Stimulated activated naive CD8-positive, alpha-beta T cell treated with anti-CD3 and anti-CD28 coated beads, Interleukin-15, amount 100 ng/mL, for 72 hours (primary cell): ENCODE measurements at regions not wholly inside any gene's neighbourhood (a gene's known extent, or its start where the extent isn't known, plus 50 kb on each side); places are given as distances from the start of the nearest gene placed in this dataset.
"Not testable (repeated sequence)": the region's sequence is repeated elsewhere in the genome, so short reads cannot be mapped to it uniquely, and the experiment has no call there.

Experiments
- ATAC-seq: fragments of 150-1000 bp; cut with Tn5 transposase; 2 replicates; pipeline ENCODE4 v1.10.0; 2021; ENCODE audit warnings: mild to moderate bottlenecking, moderate library complexity
- DNase-seq, 2 donors: peaks; one replicate each; pipeline ENCODE4 v3.0.0; 2021 to 2022
- H3K27ac Mint-ChIP-seq, 2 donors: one replicate each; pipeline ENCODE4 v1.8.0; 2022; ENCODE audit warnings: mild to moderate bottlenecking in 2 of 2, mixed read lengths in 2 of 2, moderate library complexity in 2 of 2
- H3K27me3 Mint-ChIP-seq: one replicate; pipeline ENCODE4 v1.8.0; 2022; ENCODE audit warnings: mixed read lengths
- H3K4me1 Mint-ChIP-seq: one replicate; pipeline ENCODE4 v1.8.0; 2022; ENCODE audit warnings: mild to moderate bottlenecking, mixed read lengths
- H3K4me3 Mint-ChIP-seq, 2 donors: one replicate each; pipeline ENCODE4 v1.8.0; 2022; ENCODE audit warnings: mild to moderate bottlenecking in 2 of 2, mixed read lengths in 2 of 2, moderate library complexity in 1 of 2
- H3K9me3 Mint-ChIP-seq, 2 donors: one replicate each; pipeline ENCODE4 v1.8.0; 2022; ENCODE audit warnings: mixed read lengths in 2 of 2

- Mint-ChIP-seq H3K9me3 (no peaks in the 10 kb centered on the region), H3K27ac (no peak overlapping the region), H3K27me3 (peaks cover 8% of the 10 kb centered on the region), H3K4me1 (no peaks in the 10 kb centered on the region), H3K4me3 (no peak overlapping the region)
- ATAC-seq: no peak
- DNase-seq: no peak
Measured at GRCh38 chr1:78304341-78304740, 186.4 kb upstream of the PTGFR start.

GRCh38 chr1:78304761-78305160, 186.0 kb upstream of the PTGFR start:
- Mint-ChIP-seq H3K4me1 (no peaks in the 10 kb centered on the region), H3K27ac (no peak overlapping the region), H3K27me3 (peaks cover 8% of the 10 kb centered on the region), H3K9me3 (no peaks in the 10 kb centered on the region), H3K4me3 (no peak overlapping the region)
- DNase-seq (no peak), ATAC-seq (no peak)

GRCh38 chr1:78310261-78310660, 180.5 kb upstream of the PTGFR start:
- H3K9me3 Mint-ChIP-seq, ATAC-seq, H3K4me1 Mint-ChIP-seq: not testable (repeated sequence)

DNA sequence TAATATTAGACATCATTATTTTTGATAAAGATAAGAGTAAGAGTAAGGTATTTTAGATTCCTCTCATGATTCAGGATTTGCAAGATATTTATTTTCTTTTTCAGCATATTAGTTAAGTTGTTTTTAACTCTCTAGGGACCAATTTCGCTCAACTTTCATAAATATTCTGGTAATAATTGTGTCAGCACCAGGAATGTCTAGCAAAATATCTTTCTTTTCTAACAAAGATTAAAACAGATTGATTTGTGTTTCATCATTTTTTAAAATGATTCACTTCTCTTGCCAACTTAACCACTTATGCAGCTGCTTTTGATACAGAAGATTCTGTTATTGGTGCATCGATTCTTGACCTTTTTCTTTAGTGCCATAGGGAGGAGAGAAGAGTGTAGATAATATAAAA, 172.8 kb upstream of the PTGFR start:
- Mint-ChIP-seq H3K27ac (no peak overlapping the region), H3K4me3 (no peak overlapping the region), H3K4me1 (no peaks in the 10 kb centered on the region), H3K9me3 (peaks cover 0 to 2% of the 10 kb centered on the region in 2 donors), H3K27me3 (no peaks in the 10 kb centered on the region)
- DNase-seq (no peak), ATAC-seq (no peak)

More at GRCh38 chr1:78310261-78310660, 180.5 kb upstream of the PTGFR start:
- not testable (repeated sequence) for DNase-seq, H3K4me3 Mint-ChIP-seq, H3K27me3 Mint-ChIP-seq, H3K27ac Mint-ChIP-seq

DNA sequence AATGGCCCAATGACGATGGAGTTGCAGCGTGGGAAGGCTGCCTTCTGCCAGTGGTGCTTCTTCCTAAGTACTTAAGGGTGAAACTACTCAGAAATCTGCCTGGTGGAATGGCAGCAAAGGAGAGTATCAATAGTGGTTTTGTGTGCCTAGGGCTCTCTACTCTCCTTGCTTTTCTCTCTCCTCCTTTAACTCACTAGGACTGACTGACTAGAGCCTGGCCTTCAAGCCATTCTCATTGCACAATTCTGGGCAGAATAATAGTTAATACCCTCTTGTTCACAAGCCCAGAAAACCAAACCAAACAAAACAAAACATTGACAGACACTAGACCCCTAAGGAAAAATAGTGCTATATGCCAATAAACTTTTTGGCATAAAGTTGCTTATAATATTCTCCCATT, 171.2 kb upstream of the PTGFR start:
- no peak for DNase-seq
- Mint-ChIP-seq H3K27ac (no peak overlapping the region), H3K27me3 (no peaks in the 10 kb centered on the region), H3K9me3 (no peaks in the 10 kb centered on the region), H3K4me3 (no peak overlapping the region), H3K4me1 (no peaks in the 10 kb centered on the region)
- no peak for ATAC-seq

DNA sequence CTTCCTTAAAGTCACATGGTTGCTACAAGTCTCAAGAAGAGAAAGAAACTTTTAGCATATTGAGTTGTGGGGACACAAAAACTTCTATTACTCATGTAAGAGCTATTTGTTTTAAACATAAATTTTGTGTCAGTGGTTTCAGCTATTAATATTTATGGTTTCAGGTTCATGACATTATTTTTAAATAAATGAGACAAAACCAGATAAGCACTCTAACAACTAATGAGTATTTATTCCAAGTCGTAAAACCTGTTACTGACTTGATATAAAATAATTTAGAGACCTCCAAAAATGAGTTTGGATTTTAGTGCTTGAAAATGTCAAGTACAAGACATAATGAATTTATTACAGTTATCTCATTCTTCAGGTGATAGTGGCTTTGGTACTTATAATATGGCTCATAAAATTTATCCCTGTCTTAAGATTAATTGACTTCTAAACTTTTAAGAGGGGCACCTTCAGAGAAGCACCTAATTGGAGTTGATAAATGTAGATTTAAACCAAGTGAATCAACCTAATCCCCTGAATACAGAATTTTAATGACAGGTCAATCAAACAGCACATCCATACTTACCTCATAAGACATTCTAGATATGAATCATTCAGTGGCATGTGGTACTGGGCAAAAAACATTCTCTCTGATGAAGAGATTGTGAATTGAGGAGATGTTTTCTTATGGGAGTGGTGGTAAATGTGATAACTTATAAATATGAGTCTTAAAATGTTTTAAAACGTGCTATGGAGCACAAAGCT, 167.7 kb upstream of the PTGFR start:
- Mint-ChIP-seq H3K27ac (no peak overlapping the region), H3K4me1 (no peaks in the 10 kb centered on the region), H3K27me3 (peaks cover 8% of the 10 kb centered on the region), H3K9me3 (no peaks in the 10 kb centered on the region), H3K4me3 (no peak overlapping the region)
- no peak for ATAC-seq
- no peak for DNase-seq

DNA sequence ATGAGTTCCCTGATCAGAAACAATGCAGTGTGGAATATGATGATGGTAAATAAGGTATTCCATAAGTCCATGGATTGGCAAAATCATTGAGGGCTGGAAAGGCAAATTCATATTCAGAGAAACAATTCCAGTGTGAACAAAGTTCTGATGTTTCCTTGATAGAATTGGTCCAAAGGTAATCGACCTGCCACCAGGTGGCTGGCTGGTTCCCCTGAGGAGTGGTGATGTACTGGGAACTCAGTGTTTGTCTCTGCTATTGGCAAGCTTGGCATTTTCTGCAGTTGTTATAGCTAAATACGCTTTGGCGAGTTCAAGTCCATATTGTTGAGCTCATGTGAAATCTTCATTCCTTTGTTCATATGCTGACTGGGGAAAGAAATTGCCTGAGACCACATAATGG, 165.5 kb upstream of the PTGFR start:
- H3K27me3 Mint-ChIP-seq: peaks cover 8% of the 10 kb centered on the region
- no peaks in the 10 kb centered on the region for H3K9me3 Mint-ChIP-seq
- DNase-seq (no peak), ATAC-seq (no peak)
- no peaks in the 10 kb centered on the region for H3K4me1 Mint-ChIP-seq
- H3K4me3 Mint-ChIP-seq: no peak overlapping the region
- H3K27ac Mint-ChIP-seq: no peak overlapping the region

- ATAC-seq (no peak), DNase-seq (no peak)
- Mint-ChIP-seq H3K9me3 (no peaks in the 10 kb centered on the region), H3K4me1 (no peaks in the 10 kb centered on the region), H3K27ac (no peak overlapping the region), H3K27me3 (peaks cover 17% of the 10 kb centered on the region), H3K4me3 (no peak overlapping the region)
Measured at GRCh38 chr1:78329475-78329874, 161.3 kb upstream of the PTGFR start.

GRCh38 chr1:78331799-78332198, 159.0 kb upstream of the PTGFR start:
- Mint-ChIP-seq H3K9me3 (no peaks in the 10 kb centered on the region), H3K4me3 (no peak overlapping the region), H3K27ac (no peak overlapping the region), H3K4me1 (no peaks in the 10 kb centered on the region), H3K27me3 (peaks cover 17% of the 10 kb centered on the region)
- no peak for DNase-seq
- ATAC-seq: no peak

GRCh38 chr1:78333502-78333901, 157.3 kb upstream of the PTGFR start:
- Mint-ChIP-seq H3K9me3 (no peaks in the 10 kb centered on the region), H3K4me1 (no peaks in the 10 kb centered on the region), H3K27ac (no peak overlapping the region), H3K4me3 (no peak overlapping the region), H3K27me3 (peaks cover 9% of the 10 kb centered on the region)
- DNase-seq (no peak), ATAC-seq (peak; percentile 60)

DNA sequence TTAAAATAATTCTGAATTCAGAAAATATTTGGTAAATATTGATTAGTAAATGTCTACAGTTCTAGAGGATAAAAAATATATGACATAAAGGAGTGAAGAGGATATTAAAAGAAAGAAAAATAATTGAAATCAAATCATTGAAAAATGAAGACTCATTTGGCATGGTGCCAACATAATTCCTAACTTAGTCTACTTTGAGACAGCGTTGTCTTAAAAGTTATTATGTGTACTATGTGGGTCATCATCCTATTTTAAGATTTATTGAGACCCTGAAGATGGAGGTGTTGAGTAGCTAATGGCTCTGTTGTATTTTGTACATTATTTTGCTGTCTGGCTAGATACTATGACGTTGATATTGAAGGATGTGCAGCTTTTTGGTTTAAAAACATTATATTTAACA, 156.7 kb upstream of the PTGFR start:
- Mint-ChIP-seq H3K4me1 (no peaks in the 10 kb centered on the region), H3K27me3 (peaks cover 9% of the 10 kb centered on the region), H3K9me3 (no peaks in the 10 kb centered on the region), H3K4me3 (no peak overlapping the region), H3K27ac (no peak overlapping the region)
- ATAC-seq (no peak), DNase-seq (no peak)

- no peak overlapping the region for H3K27ac Mint-ChIP-seq
- no peak overlapping the region for H3K4me3 Mint-ChIP-seq
- H3K9me3 Mint-ChIP-seq: no peaks in the 10 kb centered on the region
- DNase-seq (no peak), ATAC-seq (no peak)
- peaks cover 9% of the 10 kb centered on the region for H3K27me3 Mint-ChIP-seq
- no peaks in the 10 kb centered on the region for H3K4me1 Mint-ChIP-seq
Measured at GRCh38 chr1:78334952-78335351, 155.8 kb upstream of the PTGFR start.

- not testable (repeated sequence) for H3K4me1 Mint-ChIP-seq, H3K27ac Mint-ChIP-seq, H3K27me3 Mint-ChIP-seq, H3K9me3 Mint-ChIP-seq, ATAC-seq, DNase-seq, H3K4me3 Mint-ChIP-seq
Measured at GRCh38 chr1:78336751-78337150, 154.0 kb upstream of the PTGFR start.

- H3K27ac Mint-ChIP-seq: no peak overlapping the region
- DNase-seq: no peak
- no peaks in the 10 kb centered on the region for H3K9me3 Mint-ChIP-seq
- H3K27me3 Mint-ChIP-seq: no peaks in the 10 kb centered on the region
- no peak overlapping the region for H3K4me3 Mint-ChIP-seq
- ATAC-seq: no peak
- no peaks in the 10 kb centered on the region for H3K4me1 Mint-ChIP-seq
Measured at GRCh38 chr1:78339490-78339889, 151.3 kb upstream of the PTGFR start.

DNA sequence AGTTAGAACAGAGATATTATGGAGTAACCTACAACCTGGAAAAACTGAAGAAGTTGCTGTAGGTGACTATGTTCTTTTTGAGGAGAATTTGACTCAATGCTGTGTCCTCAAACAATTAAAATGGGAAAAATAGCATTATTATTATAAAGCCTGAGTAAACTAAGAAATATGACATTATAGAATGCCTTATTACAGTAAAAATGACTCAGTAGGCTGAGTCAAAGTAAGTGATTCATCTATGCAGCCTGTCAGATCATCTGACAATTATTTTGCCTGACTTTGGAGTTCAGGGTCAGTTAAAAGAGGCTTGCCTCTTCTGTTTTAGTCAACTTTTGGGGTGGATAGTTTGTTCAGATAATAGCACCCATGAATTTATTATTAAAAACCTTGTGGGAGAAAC, 150.8 kb upstream of the PTGFR start:
- no peaks in the 10 kb centered on the region for H3K27me3 Mint-ChIP-seq
- DNase-seq: no peak
- H3K27ac Mint-ChIP-seq: no peak overlapping the region
- H3K9me3 Mint-ChIP-seq: no peaks in the 10 kb centered on the region
- H3K4me1 Mint-ChIP-seq: no peaks in the 10 kb centered on the region
- no peak overlapping the region for H3K4me3 Mint-ChIP-seq
- no peak for ATAC-seq

GRCh38 chr1:78348496-78349284, 142.1 kb upstream of the PTGFR start:
- ATAC-seq: no peak
- H3K27me3 Mint-ChIP-seq: no peaks in the 10 kb centered on the region
- no peak for DNase-seq
- no peaks in the 10 kb centered on the region for H3K9me3 Mint-ChIP-seq
- no peak overlapping the region for H3K27ac Mint-ChIP-seq
- H3K4me1 Mint-ChIP-seq: no peaks in the 10 kb centered on the region
- H3K4me3 Mint-ChIP-seq: no peak overlapping the region
